WERI-Rb-1 (cell line): ENCODE measurements at regions not wholly inside any gene's neighbourhood (a gene's known extent, or its start where the extent isn't known, plus 50 kb on each side); places are given as distances from the start of the nearest gene placed in this dataset.
"Not testable (repeated sequence)": the region's sequence is repeated elsewhere in the genome, so short reads cannot be mapped to it uniquely, and the experiment has no call there.

Experiments
- DNase-seq: peaks from one replicate; pipeline ENCODE4 v3.0.0-alpha.2; 2020
- H3K27ac ChIP-seq: fragments of 250-450 bp; sonication (Bioruptor Pico); 2 replicates; pipeline ENCODE4 v1.5.1; 2020; ENCODE audit warnings: mild to moderate bottlenecking, moderate library complexity
- H3K27me3 ChIP-seq: fragments of 250-450 bp; sonication (Bioruptor Pico); 2 replicates; pipeline ENCODE4 v1.5.1; 2021; ENCODE audit warnings: mild to moderate bottlenecking, low read depth, moderate library complexity; ENCODE audit not compliant: insufficient read depth, severe bottlenecking
- H3K36me3 ChIP-seq: fragments of 250-450 bp; sonication (Bioruptor Pico); 2 replicates; pipeline ENCODE4 v1.5.1; 2020; ENCODE audit warnings: mild to moderate bottlenecking, moderate library complexity
- H3K4me3 ChIP-seq: 2 replicates; pipeline ENCODE4 v1.5.1; 2011; ENCODE audit warnings: low read depth, mild to moderate bottlenecking, control low read depth, low read length
- H3K9me3 ChIP-seq: fragments of 250-450 bp; sonication (Bioruptor Pico); 2 replicates; pipeline ENCODE4 v1.5.1; 2021; ENCODE audit warnings: mild to moderate bottlenecking, moderate library complexity; ENCODE audit not compliant: severe bottlenecking
- CTCF ChIP-seq: IDR thresholded peaks from 2 replicates; pipeline ENCODE4 v1.5.1; 2011; ENCODE audit warnings: low read depth, mild to moderate bottlenecking, control low read depth, inconsistent platforms, low read length

- Histone ChIP-seq H3K27me3 (no peaks in the 10 kb centered on the region), H3K9me3 (no peaks in the 10 kb centered on the region), H3K4me3 (no peak overlapping the region), H3K36me3 (no peaks in the 10 kb centered on the region), H3K27ac (no peak overlapping the region)
- DNase-seq = no peak
- no peak for TF ChIP-seq CTCF
Measured at GRCh38 chr11:109706945-109707344, 285.0 kb downstream of the C11orf87 start.

- Histone ChIP-seq H3K36me3 (no peaks in the 10 kb centered on the region), H3K9me3 (no peaks in the 10 kb centered on the region), H3K27ac (no peak overlapping the region), H3K27me3 (no peaks in the 10 kb centered on the region), H3K4me3 (no peak overlapping the region)
- no peak for TF ChIP-seq CTCF
- DNase-seq = no peak
Measured at GRCh38 chr11:109707411-109707810, 285.4 kb downstream of the C11orf87 start.

GRCh38 chr11:109708184-109708583 lies 286.2 kb downstream of the C11orf87 start:
- no peaks in the 10 kb centered on the region for H3K36me3 ChIP-seq
- peak; percentile 44 for DNase-seq
- no peaks in the 10 kb centered on the region for H3K27me3 ChIP-seq
- no peak for TF ChIP-seq CTCF
- H3K9me3 ChIP-seq = no peaks in the 10 kb centered on the region
- no peak overlapping the region for H3K4me3 ChIP-seq
- peak overlapping the region; percentile 42; the same call in 1 of the 2 replicates for H3K27ac ChIP-seq

GRCh38 chr11:109714444-109714843 lies 292.5 kb downstream of the C11orf87 start:
- not testable (repeated sequence) for H3K27ac ChIP-seq, DNase-seq, H3K27me3 ChIP-seq, H3K36me3 ChIP-seq, H3K4me3 ChIP-seq
- H3K9me3 ChIP-seq = peaks cover 12% of the 10 kb centered on the region

GRCh38 chr11:109715424-109715823 lies 293.4 kb downstream of the C11orf87 start:
- H3K27me3 ChIP-seq, H3K4me3 ChIP-seq, DNase-seq, H3K36me3 ChIP-seq, H3K27ac ChIP-seq: not testable (repeated sequence)
- H3K9me3 ChIP-seq = peaks cover 12% of the 10 kb centered on the region

GRCh38 chr11:109726061-109726460 lies 304.1 kb downstream of the C11orf87 start:
- Histone ChIP-seq H3K4me3 (no peak overlapping the region), H3K27me3 (no peaks in the 10 kb centered on the region), H3K27ac (no peak overlapping the region), H3K9me3 (no peaks in the 10 kb centered on the region), H3K36me3 (no peaks in the 10 kb centered on the region)
- TF ChIP-seq CTCF = no peak
- DNase-seq = no peak

- Histone ChIP-seq H3K4me3 (no peak overlapping the region), H3K27me3 (no peaks in the 10 kb centered on the region), H3K9me3 (no peaks in the 10 kb centered on the region), H3K36me3 (no peaks in the 10 kb centered on the region), H3K27ac (no peak overlapping the region)
- no peak for TF ChIP-seq CTCF
- DNase-seq = no peak
Measured at GRCh38 chr11:109728056-109728455, 306.1 kb downstream of the C11orf87 start.
